NCI-H2227 (cell line): ENCODE measurements at regions not wholly inside any gene's neighbourhood (a gene's known extent, or its start where the extent isn't known, plus 50 kb on each side); places are given as distances from the start of the nearest gene placed in this dataset.

ENCODE experiments used
- DNase-seq: peaks from one replicate; lab custom pipeline; 2025; ENCODE audit not compliant: unreplicated experiment; lab: John Stamatoyannopoulos, UW

DNA sequence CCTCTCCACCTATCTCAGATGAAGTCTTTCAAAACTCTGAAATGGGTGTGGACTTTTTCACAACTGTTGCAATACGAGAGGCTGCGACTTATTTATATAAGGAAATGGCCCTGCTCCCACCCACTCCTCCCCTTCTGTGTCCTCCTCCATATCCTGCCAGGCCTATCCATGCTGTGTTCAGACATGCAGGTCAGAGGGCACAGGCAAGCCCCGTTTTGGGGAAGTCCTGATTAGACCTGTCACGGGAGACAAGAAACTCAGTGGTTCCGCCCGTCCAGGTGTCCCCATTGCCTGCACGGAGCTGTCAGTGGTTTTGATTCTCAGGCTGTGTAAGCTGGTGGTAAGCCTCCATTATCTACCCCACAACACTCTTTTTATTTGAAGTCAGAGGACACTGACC, 99.6 kb upstream of the MGAT5 start:
- DNase-seq = no peak

DNA sequence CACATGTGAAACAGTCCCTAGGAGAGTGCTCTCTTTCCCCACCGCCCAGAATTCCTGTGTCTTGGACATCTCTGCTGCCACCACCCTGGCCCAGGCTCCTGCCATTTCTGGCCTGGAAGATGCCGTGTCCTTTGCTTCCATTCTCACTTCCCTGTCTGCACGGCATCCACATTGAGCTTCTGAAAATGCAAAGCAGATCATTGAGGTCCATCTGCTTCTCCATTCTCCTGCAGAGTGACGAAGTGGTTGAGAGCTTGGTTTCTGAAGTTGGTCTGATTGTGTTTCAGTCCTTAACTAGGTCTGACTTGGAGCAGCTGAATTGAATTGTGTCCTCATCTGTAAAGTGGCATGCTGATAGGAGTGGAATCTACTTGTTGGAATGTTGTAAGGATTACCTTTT, 98.7 kb upstream of the MGAT5 start:
- no peak for DNase-seq

DNA sequence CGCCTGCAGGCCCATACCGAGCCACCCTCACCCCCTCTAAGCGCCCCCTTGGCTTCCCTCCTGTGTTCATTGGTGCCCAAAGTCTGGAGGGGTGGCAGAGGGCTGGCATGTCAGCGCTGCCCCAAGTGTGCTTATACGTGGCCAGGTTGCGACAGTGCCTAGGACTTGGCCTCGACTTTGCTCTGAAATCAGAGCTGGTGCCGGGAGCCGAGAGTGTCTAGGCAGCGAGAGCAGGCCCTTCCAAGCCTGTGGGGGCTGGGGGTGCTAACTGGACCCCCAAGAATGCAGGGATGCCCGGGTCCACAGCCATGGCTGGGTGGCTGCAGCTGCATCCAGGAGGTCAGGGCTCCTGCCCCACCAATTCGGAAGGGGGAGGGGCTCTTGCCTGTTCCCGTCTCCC, 95.6 kb upstream of the MGAT5 start:
- no peak for DNase-seq

DNA sequence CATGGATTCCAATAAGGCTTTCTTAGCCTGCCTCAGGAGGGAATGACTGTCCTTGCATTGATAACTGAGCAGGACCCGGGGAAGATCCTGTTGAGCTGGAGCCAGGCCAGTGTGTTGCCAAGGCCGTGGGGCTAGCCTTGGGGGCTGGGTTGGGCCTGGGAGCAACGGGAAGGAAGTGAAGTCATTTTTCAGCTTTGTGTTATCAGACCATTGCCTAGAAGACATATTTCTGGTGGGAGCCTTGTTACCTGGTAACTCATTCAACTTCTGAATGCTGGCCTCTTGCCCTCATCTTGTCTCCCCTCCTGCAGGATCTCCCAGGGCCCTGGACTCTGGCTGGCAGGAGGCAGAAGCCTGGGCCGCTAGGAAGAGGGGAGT, 92.7 kb upstream of the MGAT5 start:
- no peak for DNase-seq

DNA sequence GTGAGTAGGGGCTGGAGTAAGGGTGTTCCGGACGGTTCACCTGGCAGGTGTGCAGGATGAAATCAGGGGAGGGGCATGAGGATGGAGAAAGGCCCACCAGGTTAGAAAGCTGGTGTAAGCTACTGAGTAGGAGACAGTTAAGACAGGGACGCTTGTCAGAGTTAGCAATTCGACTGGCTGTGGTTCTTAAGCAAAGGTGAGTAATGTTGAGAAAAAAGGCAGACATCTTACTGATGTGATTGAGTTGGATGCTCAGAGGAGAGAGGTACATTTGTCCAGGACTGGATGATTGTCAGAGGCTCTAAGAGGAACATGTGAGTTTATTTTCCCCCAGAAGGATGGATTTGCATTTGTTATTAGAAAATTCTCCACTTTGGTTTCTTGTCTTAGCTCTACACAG, 90.5 kb upstream of the MGAT5 start:
- no peak for DNase-seq

DNA sequence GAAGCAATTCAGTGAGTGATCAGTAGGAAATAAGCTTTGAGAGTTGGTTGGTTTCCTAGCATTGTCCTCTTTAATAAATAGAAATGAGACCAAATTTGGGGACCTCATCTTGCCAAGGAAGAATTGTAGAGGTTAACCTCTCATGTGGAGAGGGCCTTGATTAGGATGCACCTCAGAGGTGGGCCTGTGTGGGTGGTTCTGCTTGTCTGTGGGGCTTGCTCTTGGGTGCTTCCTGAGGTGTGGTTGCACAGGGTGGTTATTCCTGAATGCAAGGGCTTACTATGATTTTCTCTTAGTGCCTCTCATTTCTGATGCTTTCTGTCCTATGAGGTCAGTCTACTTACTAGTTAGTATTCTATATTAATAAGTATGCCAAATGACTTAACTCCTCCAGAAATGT, 89.6 kb upstream of the MGAT5 start:
- no peak for DNase-seq

DNA sequence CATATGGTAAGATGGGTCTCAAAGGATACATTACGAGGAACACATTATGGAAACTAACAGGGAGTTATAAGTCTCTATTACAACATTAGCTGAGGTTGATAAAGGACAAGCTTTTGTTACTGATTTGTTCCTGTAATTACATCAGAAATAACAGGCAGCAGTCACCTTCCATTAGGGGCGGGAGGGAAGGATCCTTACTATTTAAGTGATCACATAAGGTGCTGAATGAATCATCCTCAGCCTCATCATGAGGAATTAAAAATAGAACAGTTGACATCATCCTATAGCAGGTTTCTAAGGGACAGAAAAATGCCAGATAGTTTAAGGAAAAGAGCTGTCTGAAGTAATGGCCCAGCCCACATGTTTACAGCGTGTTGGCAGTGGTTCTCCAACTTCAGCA, 86.9 kb upstream of the MGAT5 start:
- DNase-seq = no peak

DNA sequence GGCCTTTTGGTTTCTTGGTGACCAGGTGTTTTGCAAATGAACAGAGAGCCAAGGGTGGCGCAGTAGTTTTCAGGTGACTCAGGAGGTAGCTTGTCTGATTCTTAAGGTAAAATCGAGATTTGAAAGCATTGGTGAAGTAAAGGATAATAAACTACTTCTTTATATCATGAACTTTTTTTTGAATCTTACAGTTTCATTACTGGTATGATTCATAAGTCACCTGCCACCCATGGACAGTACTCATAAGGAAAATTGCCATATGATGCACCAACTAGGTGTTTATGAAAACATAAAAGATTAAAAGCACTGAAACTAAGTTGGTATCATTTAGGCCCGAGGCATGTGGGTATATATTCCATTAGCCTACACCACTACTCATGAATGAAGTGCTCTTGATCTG, 84.1 kb upstream of the MGAT5 start:
- no peak for DNase-seq

DNA sequence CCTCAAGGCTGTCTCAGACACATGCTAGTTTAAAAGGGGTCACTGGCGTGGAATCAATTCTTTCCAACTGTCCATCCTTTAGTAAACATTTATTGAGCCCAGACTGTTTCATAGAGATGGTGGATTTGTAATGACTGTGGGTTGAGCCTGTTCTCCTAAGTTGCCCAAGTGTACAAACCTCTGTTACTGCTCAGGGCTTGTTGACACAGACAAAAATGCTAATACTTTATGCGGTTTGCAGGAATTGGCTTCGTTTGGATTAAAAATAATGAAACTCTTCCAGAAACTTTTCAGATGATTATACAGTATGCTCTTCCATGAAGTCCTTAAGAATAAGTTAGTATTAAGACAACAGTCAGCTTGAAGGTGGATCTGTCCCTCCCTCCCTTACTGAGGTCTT, 83.6 kb upstream of the MGAT5 start:
- DNase-seq = no peak

DNA sequence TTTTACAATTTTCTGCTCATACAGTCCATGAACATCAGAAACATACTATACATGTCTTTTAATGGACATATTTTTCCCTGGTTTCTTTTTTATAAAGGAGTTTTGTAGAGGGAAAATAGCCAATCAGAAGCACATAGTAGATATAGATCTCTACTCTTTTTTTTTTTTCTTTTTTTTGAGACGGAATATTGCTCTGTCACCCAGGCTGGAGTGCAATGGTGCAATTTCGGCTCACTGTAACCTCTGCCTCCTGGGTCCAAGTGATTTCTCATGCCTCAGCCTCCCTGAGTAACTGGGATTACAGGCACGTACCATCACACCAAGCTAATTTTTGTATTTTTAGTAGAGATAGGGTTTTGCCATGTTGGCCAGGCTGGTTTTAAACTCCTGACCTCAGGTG, 83.2 kb upstream of the MGAT5 start:
- DNase-seq = no peak

DNA sequence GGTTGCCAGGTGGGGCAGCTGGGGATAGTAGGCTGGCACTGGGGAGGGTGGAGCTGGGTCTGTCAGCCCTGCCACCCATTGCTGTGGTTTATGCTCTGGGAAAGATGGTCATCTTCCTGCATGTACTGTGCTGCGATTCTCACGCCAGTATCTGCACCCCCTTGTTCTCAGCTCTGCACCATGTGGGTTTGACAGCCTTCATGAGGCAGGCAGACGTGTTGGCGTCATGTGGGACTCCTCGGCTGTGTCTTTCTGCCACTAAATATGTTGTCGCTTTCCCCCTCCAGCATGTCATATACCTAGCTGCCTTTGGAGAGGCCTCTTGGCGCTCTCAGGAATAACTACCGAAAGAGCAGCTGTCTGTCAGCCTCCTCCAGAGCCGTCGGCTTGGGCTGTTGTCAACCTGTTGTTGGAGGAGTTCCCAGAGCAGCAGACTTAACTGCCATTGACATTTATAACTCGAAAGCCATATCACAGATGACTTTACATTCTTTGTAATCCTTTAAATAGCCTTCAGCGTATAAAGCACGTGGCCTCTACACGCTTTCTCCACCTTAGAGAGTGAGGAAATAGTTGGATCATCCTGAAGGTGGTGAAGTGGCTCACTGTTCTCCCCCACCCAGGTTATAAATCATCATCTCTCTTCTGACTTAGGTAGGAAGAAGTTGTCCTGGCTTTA, 80.4 kb upstream of the MGAT5 start:
- DNase-seq = no peak

DNA sequence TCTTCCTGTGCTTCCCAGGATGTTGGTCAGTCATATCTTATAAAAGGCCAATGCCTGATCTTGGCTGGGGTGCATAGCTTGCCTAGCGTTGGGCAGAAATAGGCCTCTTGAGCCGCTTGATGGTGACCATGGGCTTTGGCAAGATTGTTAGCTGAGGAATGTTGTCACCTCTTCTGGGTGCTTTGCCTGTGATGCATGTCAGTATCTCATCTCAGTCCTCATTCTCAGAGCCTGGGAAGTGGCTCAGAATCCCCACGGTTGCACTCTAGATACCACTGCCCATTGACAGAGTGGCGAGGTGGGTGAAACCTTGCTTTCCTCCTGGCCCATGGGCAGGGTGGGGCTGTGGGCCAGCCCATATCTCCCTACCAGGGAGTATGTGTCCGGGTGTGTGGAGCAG, 79.2 kb upstream of the MGAT5 start:
- DNase-seq = no peak

DNA sequence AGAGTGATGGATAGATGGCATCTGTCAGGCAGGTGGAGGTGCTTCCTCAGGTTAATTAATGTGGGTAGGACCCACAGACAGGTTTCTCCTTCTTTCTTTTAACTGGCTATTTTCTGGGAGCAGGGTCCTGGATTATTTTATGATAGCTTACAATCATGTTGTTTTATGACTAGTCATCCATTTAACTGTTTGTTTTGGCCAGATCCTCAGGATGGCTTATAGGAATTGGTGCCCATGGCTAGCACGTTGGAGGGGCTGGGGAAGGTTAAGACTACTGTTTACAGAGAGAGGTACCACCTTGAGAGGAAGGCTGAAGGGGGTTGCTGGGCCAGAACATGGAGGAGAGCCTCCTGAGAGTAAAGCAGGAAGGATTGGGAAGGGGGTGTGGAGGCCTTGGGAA, 78.0 kb upstream of the MGAT5 start:
- DNase-seq = no peak

DNA sequence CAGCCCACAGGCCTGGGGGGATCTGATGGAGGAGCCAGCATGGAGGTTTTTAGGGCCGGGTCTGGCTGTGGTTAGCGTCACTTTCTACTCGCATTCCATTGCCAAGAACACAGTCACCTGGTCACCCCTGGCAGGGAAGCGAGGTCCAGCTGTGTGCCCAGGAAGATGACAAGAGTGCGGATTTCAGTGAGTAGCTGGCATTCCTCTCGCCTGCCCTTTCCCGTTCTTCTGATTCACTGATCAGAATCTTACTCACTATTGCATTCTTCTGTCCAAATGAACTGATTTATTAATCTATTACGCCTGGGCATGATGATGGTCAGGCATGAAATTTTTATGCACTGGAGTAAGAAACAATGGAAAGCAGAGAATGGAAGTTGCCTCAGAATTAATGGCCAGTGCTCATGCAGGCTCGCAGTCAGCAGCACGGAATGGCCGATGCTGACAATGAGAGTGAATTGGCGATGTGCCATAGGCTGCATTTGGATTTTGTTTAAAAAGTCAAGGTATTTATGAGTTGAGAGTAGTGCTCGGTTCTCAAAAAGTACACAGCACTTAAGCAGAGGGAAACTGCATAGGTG, 76.4 kb upstream of the MGAT5 start:
- DNase-seq = no peak

DNA sequence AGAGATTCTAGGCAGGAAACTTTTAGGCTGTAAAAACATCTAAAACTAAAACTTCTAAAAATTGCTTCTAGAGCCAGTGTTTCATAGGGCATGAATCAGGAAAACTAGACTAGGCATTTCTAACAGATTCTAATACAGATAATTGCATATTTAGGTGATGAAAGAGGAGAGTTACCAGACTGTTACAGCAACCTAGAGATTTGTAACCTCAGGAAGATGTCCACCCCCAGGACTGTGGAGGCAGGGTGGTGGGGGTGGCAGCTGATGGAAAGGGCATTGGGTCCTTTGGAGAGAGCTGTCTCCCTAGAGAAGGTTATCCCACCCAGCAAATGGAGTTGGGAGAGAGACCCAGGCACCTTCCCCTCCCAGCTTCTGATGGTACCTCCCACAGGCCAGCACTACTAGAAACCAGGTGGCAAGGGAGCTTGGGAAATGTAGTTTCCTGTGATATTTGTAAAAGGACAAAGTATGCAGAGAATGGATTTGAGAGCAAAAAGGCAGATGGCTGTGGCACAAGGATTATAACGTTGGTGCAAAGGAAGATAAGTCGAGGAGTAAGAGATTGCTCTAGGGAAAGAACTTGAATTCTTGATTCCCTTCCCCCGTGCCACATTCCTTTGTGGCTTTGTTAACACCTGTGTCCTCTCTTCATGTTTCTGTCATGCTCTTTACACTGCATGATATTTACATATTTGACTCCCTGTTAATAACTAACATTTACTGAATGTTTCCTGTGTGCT, 75.6 kb upstream of the MGAT5 start:
- DNase-seq = no peak

DNA sequence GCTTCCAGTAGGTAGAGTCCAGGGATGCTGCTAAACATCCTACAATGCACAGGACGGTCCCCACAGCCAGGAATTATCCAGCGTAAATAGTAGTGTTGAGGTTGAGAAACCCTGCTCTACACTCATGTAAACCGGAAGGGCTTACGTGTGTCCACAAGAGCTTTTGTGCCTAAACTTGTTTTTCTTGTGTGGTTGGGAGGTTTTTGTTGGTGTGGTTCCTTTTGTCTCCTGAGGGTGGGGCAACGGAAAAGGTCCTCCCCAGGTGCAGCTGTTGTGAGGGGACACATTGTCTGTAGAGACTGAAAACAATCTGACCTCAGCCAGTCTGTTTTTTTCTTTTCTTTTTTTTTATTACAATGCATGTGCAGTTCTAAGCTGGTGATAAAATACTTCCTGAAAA, 72.7 kb upstream of the MGAT5 start:
- no peak for DNase-seq

DNA sequence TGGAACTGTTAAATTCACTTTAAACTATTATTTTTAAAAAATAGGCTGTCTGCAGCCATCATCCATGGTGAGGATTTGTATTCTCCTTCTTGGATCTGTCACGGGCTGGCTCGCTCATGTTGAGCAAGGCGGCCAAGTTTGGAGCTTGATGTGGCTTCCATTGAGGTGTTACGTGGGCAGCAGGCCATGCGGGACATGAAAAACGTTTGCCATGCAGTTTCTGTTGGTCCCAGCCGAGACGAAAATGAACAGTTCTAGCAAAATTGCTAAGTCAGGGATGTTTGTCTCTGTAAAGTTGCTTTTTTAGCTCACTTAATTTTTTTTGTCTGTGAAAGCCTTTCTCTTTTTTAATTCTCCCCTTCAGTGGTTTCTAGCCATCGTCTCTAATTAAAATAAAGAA, 70.2 kb upstream of the MGAT5 start:
- DNase-seq = no peak

DNA sequence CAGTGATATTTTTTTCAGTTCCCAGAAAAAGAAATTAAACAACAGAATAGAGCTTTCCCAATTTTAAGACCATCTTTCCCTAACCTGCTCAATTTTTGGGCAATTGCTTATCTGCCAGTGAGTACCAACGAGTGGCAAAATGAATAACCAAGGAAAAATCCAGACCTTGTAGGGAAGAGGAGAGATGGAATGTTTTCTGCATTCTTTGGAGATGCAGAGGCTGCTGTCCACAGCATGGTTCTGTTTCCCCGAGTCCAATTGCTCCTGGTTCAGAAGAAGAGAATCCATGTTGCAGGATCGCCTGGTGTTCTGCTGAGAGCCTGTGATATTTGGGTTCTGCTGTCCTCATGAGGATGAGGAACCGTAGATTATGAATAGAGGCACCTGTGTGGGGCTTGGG, 68.2 kb upstream of the MGAT5 start:
- DNase-seq = no peak

DNA sequence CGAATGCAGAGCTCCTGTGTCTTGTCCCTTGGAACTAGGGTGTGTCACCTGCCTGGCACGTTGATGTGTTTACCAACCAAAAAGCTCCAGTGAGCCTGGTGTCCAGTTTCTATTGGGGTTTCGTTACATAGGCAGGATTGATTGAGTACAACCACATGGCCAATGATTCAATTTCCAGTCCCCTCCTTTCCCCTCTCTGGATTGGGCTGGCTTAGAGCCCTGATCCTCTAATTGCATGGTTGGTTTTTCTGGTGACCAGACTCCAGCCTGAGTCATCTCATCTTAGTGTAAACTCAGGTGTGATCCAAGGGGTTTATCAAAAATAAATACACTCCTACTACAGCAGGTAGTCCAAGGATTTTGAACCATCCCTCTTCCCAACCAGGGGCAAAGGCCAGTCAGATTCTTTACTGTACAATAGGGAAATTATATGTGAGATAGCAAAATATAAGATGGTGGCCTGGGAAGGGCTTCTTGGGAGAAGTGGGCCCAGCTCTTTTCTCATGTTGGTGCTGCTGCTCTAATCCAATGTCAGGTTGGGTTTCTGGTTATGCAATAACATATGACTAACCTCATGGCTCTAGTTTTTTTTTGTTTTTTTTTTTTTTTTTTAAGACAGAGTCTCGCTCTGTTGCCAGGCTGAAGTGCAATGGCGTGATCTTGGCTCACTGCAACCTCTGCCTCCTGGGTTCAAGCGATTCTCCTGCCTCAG, 64.7 kb upstream of the MGAT5 start:
- DNase-seq = no peak

DNA sequence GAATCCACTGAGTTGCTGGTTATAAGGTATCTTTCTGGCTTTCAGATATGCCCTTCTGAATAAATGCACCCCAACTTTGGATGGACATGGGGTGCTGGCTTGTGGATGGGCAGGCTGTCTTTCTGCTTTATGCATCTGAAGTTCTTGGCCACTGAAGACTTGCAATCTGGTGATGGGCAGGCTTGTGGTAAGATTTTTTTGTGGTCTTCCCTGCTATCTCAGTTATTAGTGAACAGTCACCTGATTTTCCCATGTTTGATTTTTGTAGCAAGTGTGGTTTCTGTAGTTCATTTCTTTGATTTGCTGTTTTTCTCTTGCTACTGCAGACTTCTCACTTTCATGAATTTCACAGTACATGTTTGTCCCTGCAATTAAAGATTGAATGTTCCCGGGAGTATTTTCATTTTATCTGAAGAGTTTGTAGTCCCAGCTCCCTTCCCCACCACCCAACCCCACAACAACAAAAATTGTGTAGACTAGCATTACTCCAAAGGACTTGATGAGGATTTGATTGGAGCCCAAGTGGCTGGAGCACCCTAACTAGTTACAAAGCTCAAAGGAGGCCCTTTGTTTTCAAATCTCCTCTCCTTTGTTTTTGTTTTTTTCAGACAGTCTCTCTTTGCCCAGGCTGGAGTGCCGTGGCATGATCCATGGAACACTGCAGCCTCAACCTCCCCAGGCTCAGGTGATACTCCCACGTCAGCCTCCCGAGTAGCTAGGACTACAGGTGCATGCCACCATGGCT, 63.6 kb upstream of the MGAT5 start:
- no peak for DNase-seq

DNA sequence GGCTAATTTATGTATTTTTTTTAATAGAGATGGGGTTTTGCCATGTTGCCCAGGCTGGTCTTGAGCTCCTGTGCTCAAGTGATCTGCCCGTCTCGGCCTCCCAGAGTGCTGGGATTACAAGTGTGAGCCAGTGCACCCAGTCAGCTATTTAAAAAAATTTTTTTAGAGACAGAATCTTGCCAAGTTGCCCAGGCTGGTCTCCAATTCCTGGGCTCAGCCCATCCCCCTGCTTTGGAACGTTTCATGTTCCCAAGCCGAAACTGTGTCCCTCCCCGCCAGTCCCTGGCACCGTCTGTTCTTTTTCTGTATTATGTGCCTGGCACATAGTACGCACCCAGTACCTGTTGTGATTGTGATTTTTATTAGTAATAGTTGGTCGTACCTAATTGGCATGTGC, 63.1 kb upstream of the MGAT5 start:
- DNase-seq = no peak
